HK-2 (cell line): ENCODE measurements at regions not wholly inside any gene's neighbourhood (a gene's known extent, or its start where the extent isn't known, plus 50 kb on each side); places are given as distances from the start of the nearest gene placed in this dataset.

ENCODE experiments used
- DNase-seq: peaks from one replicate; pipeline ENCODE4 v3.0.0-alpha.2; 2018; ENCODE audit not compliant: unreplicated experiment

- no peak for DNase-seq
Measured at GRCh38 chr1:30331415-30332065, 391.8 kb downstream of the MATN1 start.

DNA sequence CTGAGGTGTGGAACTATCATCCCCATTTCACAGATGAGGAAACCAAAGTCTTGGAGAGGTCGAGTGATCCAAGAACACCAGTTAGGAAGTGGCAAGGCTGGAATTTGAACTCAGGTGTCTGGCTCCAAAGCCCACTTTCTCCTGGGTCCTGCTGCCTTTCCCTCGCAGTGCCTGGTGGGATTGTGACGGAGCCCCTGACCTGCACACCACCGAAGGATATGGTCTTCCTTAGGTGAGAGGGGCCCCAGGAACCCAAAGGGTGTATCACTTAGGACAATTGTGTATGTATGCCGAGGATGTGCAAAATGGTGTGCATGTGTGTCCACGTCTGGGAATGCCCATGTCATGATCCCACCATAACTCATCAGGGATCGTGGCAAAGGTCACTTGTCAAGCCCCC, 392.7 kb downstream of the MATN1 start:
- no peak for DNase-seq

DNA sequence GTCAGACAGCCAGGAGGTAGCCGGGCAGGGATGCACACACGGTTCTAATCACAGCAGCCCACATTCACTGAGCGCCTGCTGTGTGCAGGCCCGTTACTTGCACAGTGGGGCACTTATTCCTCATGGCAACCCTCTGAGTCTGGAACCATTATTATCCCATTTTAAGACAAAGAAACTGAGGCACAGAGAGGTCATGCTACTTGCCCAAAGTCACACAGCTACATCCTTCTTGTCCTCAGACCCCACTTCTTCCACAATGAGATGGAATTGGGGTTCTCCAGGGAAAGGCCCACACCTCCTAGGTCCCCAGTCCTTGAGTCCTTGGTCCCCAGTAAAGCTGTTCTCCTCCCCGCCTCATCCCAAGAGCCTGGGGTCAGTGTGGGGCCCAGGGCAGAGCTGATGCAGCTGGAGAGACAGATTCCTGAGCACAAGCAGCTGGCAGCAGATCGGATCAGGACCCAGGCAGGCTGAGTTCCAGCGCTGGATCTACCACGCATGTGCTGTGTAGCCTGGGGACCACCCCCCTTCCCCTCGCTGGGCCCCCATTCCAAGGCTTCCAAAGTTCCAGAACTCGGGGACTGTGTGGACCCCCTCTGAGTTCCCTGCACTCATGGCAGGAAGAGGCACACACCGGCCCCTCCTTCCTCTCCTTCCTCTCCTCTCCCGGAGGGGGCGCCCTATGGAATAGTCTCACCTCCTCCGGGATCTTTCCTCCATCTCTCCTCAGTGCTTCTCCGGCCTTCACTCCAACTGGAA, 393.4 kb downstream of the MATN1 start:
- no peak for DNase-seq

DNA sequence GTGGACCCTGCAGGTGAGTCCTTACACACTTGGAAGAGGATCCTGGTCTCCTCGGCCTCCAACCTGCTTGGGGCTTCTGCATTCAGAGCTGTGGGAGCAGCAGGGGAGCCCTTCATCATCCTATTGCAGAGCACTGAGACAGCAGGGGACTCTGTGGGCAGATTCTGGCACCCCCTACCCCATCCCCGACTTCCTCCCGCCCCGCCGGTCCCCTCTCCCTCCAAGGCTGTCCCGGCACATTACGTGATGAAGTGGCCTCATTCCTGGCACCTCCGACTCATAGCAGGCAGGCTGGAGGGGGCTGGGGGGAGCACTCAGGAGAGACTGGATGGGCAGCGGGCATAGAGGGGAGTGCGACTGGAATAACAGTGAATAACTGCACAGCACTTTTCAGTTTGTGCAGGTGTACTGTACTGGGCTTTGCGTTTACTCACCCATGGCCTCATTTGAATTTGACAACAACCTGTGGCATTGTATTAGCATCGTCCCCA, 394.1 kb downstream of the MATN1 start:
- DNase-seq, result no peak

- no peak for DNase-seq
Measured at GRCh38 chr1:30328401-30329262, 394.8 kb downstream of the MATN1 start.

DNA sequence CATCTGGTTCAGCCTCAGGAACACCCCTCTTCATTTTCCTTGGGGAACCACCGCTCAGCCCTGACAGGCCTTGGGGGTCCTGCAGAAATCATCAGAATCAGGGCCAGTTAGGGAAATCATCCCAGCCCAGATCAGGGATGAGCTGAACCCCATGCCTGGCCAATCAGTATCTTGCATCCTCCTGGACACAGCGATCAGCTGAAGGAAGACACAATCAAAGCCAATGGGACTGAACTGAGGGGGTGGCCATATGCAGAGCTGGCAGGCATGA, 395.4 kb downstream of the MATN1 start:
- DNase-seq, result no peak

DNA sequence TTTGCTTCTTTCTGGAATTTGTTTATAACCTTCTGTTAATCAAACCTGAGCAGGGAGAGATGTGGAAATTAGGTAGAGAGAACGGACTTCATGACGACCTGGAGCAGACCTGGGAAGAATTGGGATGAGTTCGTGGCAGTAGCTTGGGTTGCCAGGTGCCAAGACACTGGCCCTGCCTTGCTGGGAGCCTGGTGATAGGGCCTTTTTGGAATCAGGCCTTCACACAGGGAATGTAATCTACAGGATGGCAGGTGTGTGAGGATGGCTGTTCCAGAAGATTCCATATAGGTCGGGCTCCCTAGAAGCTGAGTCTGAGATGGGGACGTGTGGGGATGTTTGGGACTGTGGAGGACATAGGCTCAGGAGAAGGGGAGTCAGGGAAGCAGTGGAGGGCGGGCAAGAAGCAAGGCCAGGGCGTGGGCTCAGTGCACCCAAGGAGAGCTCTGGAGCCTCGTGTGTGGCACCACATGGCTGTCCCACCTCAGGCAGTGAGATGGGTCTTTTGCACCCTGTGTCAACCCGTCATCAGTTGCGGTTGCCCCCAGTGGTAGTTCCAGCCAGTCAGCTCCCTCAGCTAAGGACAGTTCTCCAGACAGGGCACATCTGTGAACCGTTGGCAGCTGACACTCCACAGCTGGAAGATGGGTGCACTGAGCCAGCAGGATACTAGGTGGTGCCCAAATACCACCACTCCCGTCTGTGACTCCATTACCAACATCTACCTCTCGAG, 395.9 kb downstream of the MATN1 start:
- DNase-seq, result no peak

DNA sequence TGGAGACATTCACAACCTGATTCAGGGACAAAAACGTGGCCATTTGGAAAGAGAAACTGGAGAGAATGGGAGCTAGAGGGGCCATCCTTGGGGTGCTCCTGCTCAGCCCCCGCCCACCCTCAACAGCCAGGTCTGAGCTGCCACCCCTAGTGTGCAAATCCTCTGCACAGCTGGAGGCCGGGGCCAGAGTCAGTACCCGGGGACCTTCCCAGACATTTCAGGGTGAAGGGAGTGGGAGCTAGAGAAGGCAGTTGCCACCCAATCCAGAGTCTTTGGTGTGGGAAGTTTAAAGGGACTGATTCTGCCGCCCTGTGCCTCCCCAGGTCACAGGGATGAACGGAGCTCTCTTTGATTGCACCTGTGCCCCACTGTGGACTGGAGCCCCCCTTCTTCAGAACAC, 397.4 kb downstream of the MATN1 start:
- no peak for DNase-seq

- no peak for DNase-seq
Measured at GRCh38 chr1:30325085-30325935, 398.1 kb downstream of the MATN1 start.

GRCh38 chr1:30324251-30325084, 398.9 kb downstream of the MATN1 start:
- DNase-seq, result no peak

GRCh38 chr1:30323841-30324240, 399.5 kb downstream of the MATN1 start:
- DNase-seq, result no peak

- DNase-seq, result no peak
Measured at GRCh38 chr1:30323352-30323751, 400.0 kb downstream of the MATN1 start.

- no peak for DNase-seq
Measured at GRCh38 chr1:30322859-30323257, 400.5 kb downstream of the MATN1 start.

GRCh38 chr1:30321996-30322858, 401.2 kb downstream of the MATN1 start:
- no peak for DNase-seq

- no peak for DNase-seq
Measured at GRCh38 chr1:30321246-30321910, 402.0 kb downstream of the MATN1 start.

DNA sequence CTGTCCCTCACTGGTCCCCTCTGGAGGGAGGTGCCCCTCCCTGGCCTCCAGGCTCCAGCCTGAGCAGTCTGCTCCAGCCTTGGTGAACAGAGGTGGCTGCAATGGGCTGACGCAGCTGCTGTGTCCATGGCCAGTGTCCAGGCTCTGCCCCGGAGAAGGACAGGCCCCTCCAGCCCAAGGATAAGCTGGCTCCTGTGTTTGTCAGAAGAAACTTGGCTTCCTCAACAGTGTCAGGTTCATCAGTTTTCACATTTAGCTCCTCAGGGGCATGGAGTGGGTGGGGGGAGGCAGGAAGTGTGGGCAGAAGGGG, 402.8 kb downstream of the MATN1 start:
- DNase-seq, result no peak

DNA sequence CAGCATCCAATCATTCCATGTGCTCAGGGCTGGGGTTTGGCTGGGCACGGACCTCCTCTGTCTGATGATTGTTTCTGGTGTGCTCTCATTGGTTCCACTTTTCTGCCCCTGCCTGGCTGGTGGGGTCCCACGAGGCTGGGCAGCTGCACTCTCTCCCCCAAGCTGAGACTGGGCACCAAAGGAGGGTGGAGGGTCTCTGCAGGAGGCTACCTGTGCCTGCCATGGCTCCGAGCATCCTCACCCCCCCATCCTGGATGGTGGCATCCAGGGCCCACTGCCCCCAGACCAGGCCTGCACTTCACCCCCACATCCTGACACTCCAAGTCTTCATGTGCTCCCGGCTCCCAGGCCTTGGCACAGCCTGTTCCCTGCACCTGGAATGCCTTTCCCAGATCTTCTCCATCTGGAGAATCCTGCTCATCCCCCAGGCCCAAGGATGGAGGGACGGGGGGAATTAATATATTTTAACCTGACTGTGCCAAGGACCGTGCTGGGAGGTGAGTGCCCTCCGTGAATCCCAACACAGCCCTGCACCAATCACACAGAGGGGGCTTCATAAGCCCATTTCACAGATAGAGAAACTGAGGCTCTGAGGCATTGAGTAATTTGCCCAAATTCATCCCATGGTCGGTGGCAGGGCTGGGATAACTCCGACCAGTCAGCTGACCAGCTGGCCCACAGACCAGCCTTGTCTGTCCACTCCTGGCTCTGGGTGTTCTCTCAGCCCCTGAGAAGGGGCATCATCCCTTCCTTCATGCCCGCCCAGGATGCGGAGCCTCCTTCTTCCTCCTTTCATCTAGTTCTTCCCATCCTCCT, 403.4 kb downstream of the MATN1 start:
- DNase-seq, result no peak
